ENCODE measurements at regions not wholly inside any gene's neighbourhood (a gene's known extent, or its start where the extent isn't known, plus 50 kb on each side); places are given as distances from the start of the nearest gene placed in this dataset.

GRCh38 chr6:33950891-33951889 is 147.4 kb upstream of the MLN start:
- DNase-seq = no peak

- no peak for DNase-seq
Measured at GRCh38 chr6:33950472-33950881, 146.7 kb upstream of the MLN start.

GRCh38 chr6:33949877-33950435 is 146.2 kb upstream of the MLN start:
- DNase-seq = no peak

GRCh38 chr6:33949111-33949510 is 145.3 kb upstream of the MLN start:
- no peak for DNase-seq

- DNase-seq = no peak
Measured at GRCh38 chr6:33947916-33948594, 144.3 kb upstream of the MLN start.

- DNase-seq = no peak
Measured at GRCh38 chr6:33947047-33947446, 143.2 kb upstream of the MLN start.

GRCh38 chr6:33945931-33946330 is 142.1 kb upstream of the MLN start:
- no peak for DNase-seq

- no peak for DNase-seq
Measured at GRCh38 chr6:33944686-33945411, 141.0 kb upstream of the MLN start.

- peak; percentile 26 for DNase-seq
Measured at GRCh38 chr6:33936886-33937285, 133.1 kb upstream of the MLN start.

GRCh38 chr6:33935439-33936080 is 131.8 kb upstream of the MLN start:
- no peak for DNase-seq

GRCh38 chr6:33934731-33935270 is 131.0 kb upstream of the MLN start:
- DNase-seq = no peak

- DNase-seq = no peak
Measured at GRCh38 chr6:33933101-33933500, 129.3 kb upstream of the MLN start.

GRCh38 chr6:33931799-33932198 is 128.0 kb upstream of the MLN start:
- DNase-seq = no peak

- DNase-seq = no peak
Measured at GRCh38 chr6:33929575-33930288, 125.9 kb upstream of the MLN start.

- peak; percentile 45 for DNase-seq
Measured at GRCh38 chr6:33927616-33928015, 123.8 kb upstream of the MLN start.

GRCh38 chr6:33927112-33927511 is 123.3 kb upstream of the MLN start:
- no peak for DNase-seq

- DNase-seq = peak; percentile 31
Measured at GRCh38 chr6:33926451-33926850, 122.6 kb upstream of the MLN start.

- no peak for DNase-seq
Measured at GRCh38 chr6:33925936-33926335, 122.1 kb upstream of the MLN start.

- DNase-seq = no peak
Measured at GRCh38 chr6:33925210-33925609, 121.4 kb upstream of the MLN start.

- DNase-seq = no peak
Measured at GRCh38 chr6:33924681-33925080, 120.9 kb upstream of the MLN start.

- no peak for DNase-seq
Measured at GRCh38 chr6:33923857-33924514, 120.2 kb upstream of the MLN start.
